Retina (tissue), 1 donor: ENCODE measurements at regions not wholly inside any gene's neighbourhood (a gene's known extent, or its start where the extent isn't known, plus 50 kb on each side); places are given as distances from the start of the nearest gene placed in this dataset.

Experiments used
- DNase-seq: peaks from one replicate; pipeline ENCODE4 v3.0.0-alpha.2; 2016

DNA sequence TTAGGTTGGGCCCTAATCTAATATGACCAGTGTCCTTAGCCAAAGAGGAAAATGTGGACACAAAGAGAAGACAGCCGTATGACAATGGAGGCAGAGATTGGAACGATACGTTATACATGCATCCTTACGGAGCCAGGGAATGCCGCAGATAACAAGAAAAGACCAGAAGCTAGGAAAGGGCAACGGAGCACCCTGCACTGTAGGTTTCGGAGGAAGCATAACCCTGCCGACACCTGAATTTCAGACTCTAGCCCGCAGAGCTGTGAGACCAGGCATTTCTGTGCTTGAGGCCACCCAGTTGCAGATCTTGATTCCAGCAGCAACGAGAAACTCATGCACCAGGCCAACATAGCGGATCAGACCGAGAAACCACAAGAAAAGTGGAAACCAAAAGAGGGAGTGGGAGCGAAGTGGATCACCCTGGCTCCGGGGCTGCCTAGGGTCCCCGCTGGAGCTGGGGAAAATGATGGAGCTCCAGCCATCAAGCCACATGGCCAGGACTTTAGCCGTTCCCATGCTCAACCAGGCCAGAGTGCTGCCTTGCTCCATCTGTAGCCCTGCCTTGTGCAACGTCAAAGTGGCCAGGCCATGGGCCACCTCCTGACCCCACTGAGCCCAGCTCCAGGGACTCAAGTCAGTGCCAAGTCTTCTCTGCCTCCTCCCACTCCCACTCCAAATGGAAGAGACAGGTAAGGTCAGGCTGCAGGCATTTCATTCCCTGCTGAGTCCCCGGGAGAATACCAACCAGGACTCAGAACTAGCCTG lies 51.7 kb upstream of the RPL38 start:
- DNase-seq, result no peak

GRCh38 chr17:74152591-74153455 lies 50.7 kb upstream of the RPL38 start:
- DNase-seq, result no peak

DNA sequence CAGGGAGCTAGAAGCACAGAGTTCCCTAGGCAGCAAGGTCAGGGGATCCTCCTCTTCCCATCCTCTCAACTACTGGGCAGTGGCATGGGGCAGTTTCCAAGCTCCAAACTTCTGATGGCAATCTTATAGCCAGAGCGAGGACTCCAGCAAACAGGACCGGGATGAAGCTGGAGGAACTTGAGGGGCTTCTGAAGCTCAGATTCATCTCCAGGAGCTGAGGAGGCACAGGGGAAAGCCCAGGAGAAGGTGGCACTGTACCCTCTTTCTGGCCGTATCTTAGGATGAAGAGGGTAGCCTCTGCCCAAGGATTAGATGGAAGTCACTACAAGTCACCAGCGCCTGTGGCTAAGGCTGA lies 50.0 kb upstream of the RPL38 start:
- no peak for DNase-seq
